ENCODE measurements at regions not wholly inside any gene's neighbourhood (a gene's known extent, or its start where the extent isn't known, plus 50 kb on each side); places are given as distances from the start of the nearest gene placed in this dataset.

- TF ChIP-seq CTCF (optimal IDR thresholded peaks at IDR 0.05 in 1 of 3, IDR thresholded peaks at IDR 0.05 in 1 of 3, conservative IDR thresholded peaks at IDR 0.05 in 1 of 3; ENCODE audit: extremely low read depth in 1 of 3, insufficient read depth in 2 of 3, low read length in 3 of 3) = no peak
- no peak for TF ChIP-seq EZH2 (IDR thresholded peaks at IDR 0.05; ENCODE audit: low read length)
These were observed 430.2 kb upstream of the KCND2 start for GRCh38 chr7:119842786-119843185.

Data from keratinocyte (primary cell).